SK-N-SH (cell line): ENCODE measurements at regions not wholly inside any gene's neighbourhood (a gene's known extent, or its start where the extent isn't known, plus 50 kb on each side); places are given as distances from the start of the nearest gene placed in this dataset.

Source experiments
- CTCF ChIP-seq: fragments of 200-600 bp; sonication (generic); IDR thresholded peaks from 2 replicates; pipeline ENCODE4 v1.6.1; 2017; ENCODE audit warnings: antibody characterized with exemption, mild to moderate bottlenecking, moderate library complexity
- EP300 ChIP-seq, 2 experiments: IDR thresholded peaks; 2 replicates each; pipeline versions ENCODE4 v1.4.0 to v1.6.1; 2012; ENCODE audit warnings: borderline replicate concordance in 1 of 2, low read depth in 1 of 2, low read length in 1 of 2
- EZH2phosphoT487 ChIP-seq: fragments of 200-600 bp; sonication (generic); IDR thresholded peaks from 2 replicates; pipeline ENCODE4 v1.6.1; 2017; ENCODE audit warnings: low read depth, mixed run types, mild to moderate bottlenecking, antibody characterized with exemption, moderate library complexity, borderline replicate concordance
- JUND ChIP-seq: IDR thresholded peaks from 2 replicates; pipeline ENCODE4 v1.4.0; 2012
- POLR2AphosphoS5 ChIP-seq: IDR thresholded peaks from 2 replicates; pipeline ENCODE4 v1.6.1; 2012; ENCODE audit warnings: low read depth, low read length
- RAD21 ChIP-seq: IDR thresholded peaks from 2 replicates; pipeline ENCODE4 v1.6.1; 2012; ENCODE audit warnings: mild to moderate bottlenecking, low read length
- REST ChIP-seq: IDR thresholded peaks from 2 replicates; pipeline ENCODE4 v1.6.1; 2012; ENCODE audit warnings: mild to moderate bottlenecking, low read depth, low read length, moderate library complexity
- RXRA ChIP-seq: IDR thresholded peaks from 2 replicates; pipeline ENCODE4 v1.4.0; 2012; ENCODE audit warnings: low read depth, mild to moderate bottlenecking, borderline replicate concordance
- TAF1 ChIP-seq: IDR thresholded peaks from 2 replicates; pipeline ENCODE4 v1.6.1; 2012; ENCODE audit warnings: low read depth, mild to moderate bottlenecking, low read length, moderate library complexity, borderline replicate concordance

GRCh38 chr17:36842231-36842819, 95.0 kb upstream of the LHX1 start:
- TF ChIP-seq CTCF (no peak), EP300 (IDR thresholded peaks at IDR 0.05; ENCODE audit: borderline replicate concordance in 1 of 2, low read depth in 1 of 2, low read length in 1 of 2) (no peak), RAD21 (no peak), EZH2phosphoT487 (no peak), REST (no peak), RXRA (no peak), JUND (no peak), POLR2AphosphoS5 (no peak), TAF1 (no peak)
